ENCODE measurements at regions not wholly inside any gene's neighbourhood (a gene's known extent, or its start where the extent isn't known, plus 50 kb on each side); places are given as distances from the start of the nearest gene placed in this dataset.

DNA sequence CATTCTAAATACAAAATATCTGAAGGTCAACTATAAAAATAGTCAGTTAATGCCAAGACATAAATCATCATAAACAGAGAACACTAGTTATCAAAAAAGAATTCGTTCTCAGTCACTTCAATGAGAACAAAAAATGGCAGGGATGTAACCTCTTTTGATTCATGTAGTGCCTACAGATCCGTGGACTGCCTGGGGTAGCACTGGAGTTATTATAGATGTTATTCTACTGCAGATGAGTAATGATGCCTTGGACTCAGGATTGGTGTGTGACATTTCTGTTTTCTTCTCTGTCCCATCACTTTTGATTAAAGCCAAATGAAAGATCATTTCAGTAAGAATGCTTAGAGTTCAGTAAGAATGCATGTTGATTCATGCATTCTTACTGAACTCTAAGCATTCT is 440.4 kb downstream of the FAM133A start:
- no peaks in the 10 kb centered on the region for H3K27me3 ChIP-seq
- H3K36me3 ChIP-seq = no peaks in the 10 kb centered on the region
- no peak for DNase-seq
- no peak overlapping the region for H3K4me3 ChIP-seq (replicated peaks in 1 of 3)
- no peaks in the 10 kb centered on the region for H3K4me1 ChIP-seq
- 62 to 78% methylated on average over 2 of the region's 2 CpGs for WGBS, 2 donors
- TF ChIP-seq POLR2A (IDR thresholded peaks at IDR 0.05) = no peak
- TF ChIP-seq, protein P1, sequence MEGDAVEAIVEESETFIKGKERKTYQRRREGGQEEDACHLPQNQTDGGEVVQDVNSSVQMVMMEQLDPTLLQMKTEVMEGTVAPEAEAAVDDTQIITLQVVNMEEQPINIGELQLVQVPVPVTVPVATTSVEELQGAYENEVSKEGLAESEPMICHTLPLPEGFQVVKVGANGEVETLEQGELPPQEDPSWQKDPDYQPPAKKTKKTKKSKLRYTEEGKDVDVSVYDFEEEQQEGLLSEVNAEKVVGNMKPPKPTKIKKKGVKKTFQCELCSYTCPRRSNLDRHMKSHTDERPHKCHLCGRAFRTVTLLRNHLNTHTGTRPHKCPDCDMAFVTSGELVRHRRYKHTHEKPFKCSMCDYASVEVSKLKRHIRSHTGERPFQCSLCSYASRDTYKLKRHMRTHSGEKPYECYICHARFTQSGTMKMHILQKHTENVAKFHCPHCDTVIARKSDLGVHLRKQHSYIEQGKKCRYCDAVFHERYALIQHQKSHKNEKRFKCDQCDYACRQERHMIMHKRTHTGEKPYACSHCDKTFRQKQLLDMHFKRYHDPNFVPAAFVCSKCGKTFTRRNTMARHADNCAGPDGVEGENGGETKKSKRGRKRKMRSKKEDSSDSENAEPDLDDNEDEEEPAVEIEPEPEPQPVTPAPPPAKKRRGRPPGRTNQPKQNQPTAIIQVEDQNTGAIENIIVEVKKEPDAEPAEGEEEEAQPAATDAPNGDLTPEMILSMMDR (IDR thresholded peaks at IDR 0.05) = no peak
- H3K9me3 ChIP-seq = no peaks in the 10 kb centered on the region
- H3K27ac ChIP-seq = no peak overlapping the region
- intact Hi-C loops (cut with DNase I) = no loop called here

DNA sequence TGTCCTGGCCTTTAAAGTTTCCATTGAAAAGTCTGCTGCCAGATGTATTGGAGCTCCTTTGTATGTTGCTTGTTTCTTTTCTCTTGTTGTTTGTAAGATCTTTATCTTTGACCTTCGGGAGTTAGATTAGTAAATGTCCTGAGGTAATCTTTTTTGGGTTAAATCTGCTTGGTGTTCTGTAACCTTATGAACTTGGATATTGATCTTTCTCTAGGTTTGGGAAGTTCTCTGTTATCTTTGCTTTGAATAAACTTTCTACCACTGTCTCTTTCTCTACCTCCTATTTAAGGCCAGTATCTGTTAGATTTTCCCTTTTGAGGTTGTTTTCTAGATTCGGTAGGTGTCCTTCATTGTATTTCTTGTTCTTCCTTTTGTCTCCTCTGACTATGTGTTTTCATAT is 447.8 kb downstream of the FAM133A start:
- 72 to 74% methylated on average over 2 of the region's 2 CpGs for WGBS, 2 donors
- intact Hi-C loops (cut with DNase I) = no loop called here
- no peak for DNase-seq

DNA sequence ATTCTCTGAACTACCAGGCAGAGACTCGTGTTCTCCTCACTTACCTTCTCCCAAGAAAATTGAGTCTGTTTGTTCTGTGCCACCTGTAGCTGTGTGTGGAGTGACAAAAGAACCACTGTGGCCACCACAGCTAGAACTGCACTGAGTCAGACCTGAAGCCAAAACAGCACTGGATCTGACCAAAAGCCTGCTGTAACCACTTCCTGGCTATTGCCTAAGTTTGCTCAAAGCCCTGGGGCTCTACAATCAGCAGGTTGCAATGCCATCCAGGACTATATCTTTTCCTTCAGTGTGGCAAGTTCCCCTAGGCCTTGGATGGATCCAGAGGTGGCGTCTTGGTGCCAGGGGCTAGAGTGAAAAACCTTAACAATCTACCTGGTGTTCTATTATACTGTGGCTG is 449.1 kb downstream of the FAM133A start:
- H3K36me3 ChIP-seq = no peaks in the 10 kb centered on the region
- no peak for DNase-seq
- no peaks in the 10 kb centered on the region for H3K9me3 ChIP-seq
- intact Hi-C loops (cut with DNase I) = no loop called here
- no peaks in the 10 kb centered on the region for H3K27me3 ChIP-seq
- 71 to 72% methylated on average over 2 of the region's 2 CpGs for WGBS, 2 donors
- TF ChIP-seq, protein P1 (IDR thresholded peaks at IDR 0.05) = no peak
- TF ChIP-seq POLR2A (IDR thresholded peaks at IDR 0.05) = no peak
- no peak overlapping the region for H3K27ac ChIP-seq
- no peaks in the 10 kb centered on the region for H3K4me1 ChIP-seq
- no peak overlapping the region for H3K4me3 ChIP-seq (replicated peaks in 1 of 3)

More for the DNA sequence above, 447.8 kb downstream of the FAM133A start:
- H3K9me3 ChIP-seq = no peaks in the 10 kb centered on the region
- no peak overlapping the region for H3K27ac ChIP-seq
- H3K4me1 ChIP-seq = no peaks in the 10 kb centered on the region
- no peaks in the 10 kb centered on the region for H3K27me3 ChIP-seq
- H3K4me3 ChIP-seq (replicated peaks in 1 of 3) = no peak overlapping the region
- TF ChIP-seq, protein P1 (IDR thresholded peaks at IDR 0.05) = no peak
- no peak for TF ChIP-seq POLR2A (IDR thresholded peaks at IDR 0.05)
- no peaks in the 10 kb centered on the region for H3K36me3 ChIP-seq

DNA sequence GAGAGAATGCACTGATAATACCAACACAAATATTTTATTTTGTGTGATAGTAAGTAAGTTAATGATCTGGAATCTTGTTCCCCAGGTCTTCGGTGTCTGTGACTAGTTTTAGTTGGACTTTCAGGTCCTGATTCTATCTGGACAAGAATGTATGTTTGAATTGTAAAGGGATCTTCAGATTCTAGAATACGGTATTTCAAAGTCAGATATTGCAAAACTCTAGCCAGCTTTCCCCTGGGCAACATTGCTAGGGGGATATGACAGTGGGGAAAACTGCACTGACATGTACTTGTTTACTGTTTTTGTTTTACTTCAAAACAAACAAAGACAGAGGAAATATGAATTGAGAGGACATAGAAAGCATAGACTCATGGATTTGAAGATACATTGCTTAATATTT is 489.0 kb downstream of the FAM133A start:
- intact Hi-C loops (cut with DNase I) = no loop called here
- Histone ChIP-seq H3K27ac (no peak overlapping the region), H3K36me3 (no peaks in the 10 kb centered on the region), H3K4me1 (no peaks in the 10 kb centered on the region), H3K4me3 (replicated peaks in 1 of 3) (no peak overlapping the region), H3K27me3 (no peaks in the 10 kb centered on the region), H3K9me3 (no peaks in the 10 kb centered on the region)
- DNase-seq = no peak
- TF ChIP-seq, protein P1 (IDR thresholded peaks at IDR 0.05) = no peak
- no peak for TF ChIP-seq POLR2A (IDR thresholded peaks at IDR 0.05)
- 79 to 94% methylated on average over 2 of the region's 2 CpGs for WGBS, 2 donors

DNA sequence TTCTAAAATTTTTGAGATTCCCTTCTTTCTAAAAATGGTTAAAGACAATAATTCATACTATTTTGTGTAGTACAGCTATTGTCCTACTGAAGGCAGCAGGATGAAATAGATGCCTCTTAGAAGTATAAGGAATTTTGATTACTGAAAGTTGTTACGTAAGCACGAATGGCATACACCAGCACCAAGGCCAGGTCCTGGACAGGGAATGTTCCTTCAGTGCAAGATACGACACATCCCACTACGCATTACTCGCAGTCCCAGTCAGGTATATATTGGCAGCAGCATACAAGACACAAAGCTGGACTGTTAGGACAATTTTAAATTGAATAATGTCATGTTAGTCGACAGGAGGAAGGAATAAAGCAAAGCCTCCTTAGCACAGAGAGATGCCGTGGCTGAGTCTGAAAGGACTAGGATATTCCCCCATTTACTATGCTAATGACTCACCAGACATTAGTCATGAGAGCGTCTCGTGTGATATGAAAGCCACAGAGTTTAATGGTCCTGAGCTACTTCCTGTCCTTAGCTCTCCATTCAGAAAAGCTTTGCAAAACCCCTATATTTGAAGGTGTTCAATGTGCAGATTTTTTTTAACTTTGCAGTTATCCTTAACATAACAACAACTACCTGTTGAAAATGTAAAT is 504.3 kb downstream of the FAM133A start:
- Histone ChIP-seq H3K4me3 (replicated peaks in 1 of 3) (no peak overlapping the region), H3K27me3 (no peaks in the 10 kb centered on the region), H3K9me3 (no peaks in the 10 kb centered on the region), H3K27ac (no peak overlapping the region), H3K36me3 (no peaks in the 10 kb centered on the region), H3K4me1 (no peaks in the 10 kb centered on the region)
- intact Hi-C loops (cut with DNase I) = no loop called here
- no peak for DNase-seq
- TF ChIP-seq POLR2A (IDR thresholded peaks at IDR 0.05) = no peak
- TF ChIP-seq, protein P1 (IDR thresholded peaks at IDR 0.05) = no peak
- WGBS, 2 donors = 75 to 79% methylated on average over 9 of the region's 9 CpGs
